Neural cell (in vitro differentiated cells): ENCODE measurements at regions not wholly inside any gene's neighbourhood (a gene's known extent, or its start where the extent isn't known, plus 50 kb on each side); places are given as distances from the start of the nearest gene placed in this dataset.

Experiments
- H2AFZ ChIP-seq: fragments of 200-600, 300-800 bp; sonication (generic), shearing (Covaris generic); 2 replicates; pipeline ENCODE4 v1.6.0; 2014; ENCODE audit warnings: low read depth, mild to moderate bottlenecking, antibody characterized with exemption, low read length, moderate library complexity
- H3F3A ChIP-seq: fragments of 200-600 bp; shearing (Covaris generic); 2 replicates; pipeline ENCODE4 v1.6.1; 2016; ENCODE audit warnings: mild to moderate bottlenecking, moderate library complexity, mixed read lengths, antibody characterized with exemption, low read length; ENCODE audit not compliant: insufficient read depth, poor library complexity, severe bottlenecking
- H3K27ac ChIP-seq: fragments of 200-600, 300-800 bp; sonication (generic), shearing (Covaris generic); 2 replicates; pipeline ENCODE4 v1.5.1; 2014; ENCODE audit warnings: mild to moderate bottlenecking, low read length, moderate library complexity
- H3K27me3 ChIP-seq: fragments of 300-800, 200-600 bp; sonication (generic), shearing (Covaris generic); 2 replicates; pipeline ENCODE4 v1.6.0; 2014; ENCODE audit warnings: mild to moderate bottlenecking, low read depth, low read length, moderate library complexity; ENCODE audit not compliant: insufficient read depth
- H3K36me3 ChIP-seq: fragments of 300-800, 200-600 bp; sonication (generic), shearing (Covaris generic); 2 replicates; pipeline ENCODE4 v1.5.1; 2014; ENCODE audit warnings: mild to moderate bottlenecking, antibody characterized with exemption, low read length, moderate library complexity; ENCODE audit not compliant: insufficient read depth
- H3K4me2 ChIP-seq: fragments of 300-800, 200-600 bp; sonication (generic), shearing (Covaris generic); 2 replicates; pipeline ENCODE4 v1.6.0; 2014; ENCODE audit warnings: mild to moderate bottlenecking, low read length
- H3K4me3 ChIP-seq: fragments of 300-800, 200-600 bp; sonication (generic), shearing (Covaris generic); 2 replicates; pipeline ENCODE4 v1.5.1; 2014; ENCODE audit warnings: mild to moderate bottlenecking, low read length, moderate library complexity
- H3K79me2 ChIP-seq: fragments of 200-600 bp; shearing (Covaris generic); replicated peaks from 2 replicates; pipeline ENCODE4 v1.6.0; 2014; ENCODE audit warnings: mild to moderate bottlenecking, low read length, moderate library complexity; ENCODE audit not compliant: insufficient read depth
- H3K9ac ChIP-seq: fragments of 300-800, 200-600 bp; sonication (generic), shearing (Covaris generic); 2 replicates; pipeline ENCODE4 v1.6.1; 2016; ENCODE audit warnings: mild to moderate bottlenecking, low read length, mixed read lengths
- H3K9me2 ChIP-seq: fragments of 200-600 bp; shearing (Covaris generic); 2 replicates; pipeline ENCODE4 v1.6.1; 2016; ENCODE audit warnings: mild to moderate bottlenecking, low read length, mixed read lengths; ENCODE audit not compliant: insufficient read depth
- H3K9me3 ChIP-seq: fragments of 200-600, 300-800 bp; sonication (generic), shearing (Covaris generic); 2 replicates; pipeline ENCODE4 v1.6.1; 2016; ENCODE audit warnings: mild to moderate bottlenecking, mixed run types, low read length, moderate library complexity, mixed read lengths
- H4K20me1 ChIP-seq: fragments of 200-600 bp; shearing (Covaris generic); 2 replicates; pipeline ENCODE4 v1.6.1; 2016; ENCODE audit warnings: mild to moderate bottlenecking, mixed run types; ENCODE audit not compliant: insufficient read depth
- CTCF ChIP-seq: fragments of 450-650 bp; IDR thresholded peaks from 2 replicates; pipeline ENCODE4 v1.5.1; 2014; ENCODE audit warnings: antibody characterized with exemption, mild to moderate bottlenecking, moderate library complexity; ENCODE audit not compliant: poor library complexity, severe bottlenecking
- EP300 ChIP-seq: fragments of 450-650 bp; conservative IDR thresholded peaks from 2 replicates; pipeline ENCODE4 v1.6.1; 2014; ENCODE audit warnings: antibody characterized with exemption, mild to moderate bottlenecking, moderate library complexity; ENCODE audit not compliant: poor library complexity, severe bottlenecking
- EZH2 ChIP-seq: fragments of 200-600, 300-800 bp; shearing (Covaris generic), sonication (generic); IDR thresholded peaks from 2 replicates; pipeline ENCODE4 v1.6.1; 2014; ENCODE audit warnings: antibody characterized with exemption, low read length, borderline replicate concordance, mild to moderate bottlenecking; ENCODE audit not compliant: insufficient read depth, poor library complexity, severe bottlenecking
- MXI1 ChIP-seq: fragments of 450-650 bp; conservative IDR thresholded peaks from 2 replicates; pipeline ENCODE4 v1.6.1; 2014; ENCODE audit warnings: antibody characterized with exemption, mild to moderate bottlenecking; ENCODE audit not compliant: poor library complexity, severe bottlenecking
- POLR2AphosphoS5 ChIP-seq: IDR thresholded peaks from 2 replicates; pipeline ENCODE4 v1.6.1; 2012
- RAD21 ChIP-seq: fragments of 450-650 bp; conservative IDR thresholded peaks from 2 replicates; pipeline ENCODE4 v1.6.1; 2014; ENCODE audit warnings: antibody characterized with exemption, mild to moderate bottlenecking, moderate library complexity
- SMC3 ChIP-seq: fragments of 450-650 bp; conservative IDR thresholded peaks from 2 replicates; pipeline ENCODE4 v1.6.1; 2014; ENCODE audit warnings: antibody characterized with exemption, mild to moderate bottlenecking, moderate library complexity; ENCODE audit not compliant: poor library complexity
- TAF1 ChIP-seq: IDR thresholded peaks from 2 replicates; pipeline ENCODE4 v1.6.1; 2012; ENCODE audit warnings: low read depth
- TF ChIP-seq, protein P1 (sequence below): IDR thresholded peaks from 2 replicates; pipeline ENCODE4 v1.6.1; 2012; ENCODE audit warnings: borderline replicate concordance

GRCh38 chr13:22288496-22288895 is 617.6 kb downstream of the FGF9 start:
- H3K9ac ChIP-seq, result no peak overlapping the region
- H2AFZ ChIP-seq, result no peak overlapping the region
- no peak overlapping the region for H3K4me3 ChIP-seq
- H3K27ac ChIP-seq, result no peak overlapping the region
- no peaks in the 10 kb centered on the region for H3F3A ChIP-seq
- no peaks in the 10 kb centered on the region for H4K20me1 ChIP-seq
- H3K4me2 ChIP-seq, result no peak overlapping the region
- no peaks in the 10 kb centered on the region for H3K79me2 ChIP-seq
- no peaks in the 10 kb centered on the region for H3K27me3 ChIP-seq
- H3K36me3 ChIP-seq, result no peaks in the 10 kb centered on the region
- H3K9me2 ChIP-seq, result no peaks in the 10 kb centered on the region
- TF ChIP-seq TAF1, result no peak
- TF ChIP-seq CTCF, result no peak
- no peak for TF ChIP-seq EP300
- TF ChIP-seq MXI1, result no peak
- TF ChIP-seq, protein P1, sequence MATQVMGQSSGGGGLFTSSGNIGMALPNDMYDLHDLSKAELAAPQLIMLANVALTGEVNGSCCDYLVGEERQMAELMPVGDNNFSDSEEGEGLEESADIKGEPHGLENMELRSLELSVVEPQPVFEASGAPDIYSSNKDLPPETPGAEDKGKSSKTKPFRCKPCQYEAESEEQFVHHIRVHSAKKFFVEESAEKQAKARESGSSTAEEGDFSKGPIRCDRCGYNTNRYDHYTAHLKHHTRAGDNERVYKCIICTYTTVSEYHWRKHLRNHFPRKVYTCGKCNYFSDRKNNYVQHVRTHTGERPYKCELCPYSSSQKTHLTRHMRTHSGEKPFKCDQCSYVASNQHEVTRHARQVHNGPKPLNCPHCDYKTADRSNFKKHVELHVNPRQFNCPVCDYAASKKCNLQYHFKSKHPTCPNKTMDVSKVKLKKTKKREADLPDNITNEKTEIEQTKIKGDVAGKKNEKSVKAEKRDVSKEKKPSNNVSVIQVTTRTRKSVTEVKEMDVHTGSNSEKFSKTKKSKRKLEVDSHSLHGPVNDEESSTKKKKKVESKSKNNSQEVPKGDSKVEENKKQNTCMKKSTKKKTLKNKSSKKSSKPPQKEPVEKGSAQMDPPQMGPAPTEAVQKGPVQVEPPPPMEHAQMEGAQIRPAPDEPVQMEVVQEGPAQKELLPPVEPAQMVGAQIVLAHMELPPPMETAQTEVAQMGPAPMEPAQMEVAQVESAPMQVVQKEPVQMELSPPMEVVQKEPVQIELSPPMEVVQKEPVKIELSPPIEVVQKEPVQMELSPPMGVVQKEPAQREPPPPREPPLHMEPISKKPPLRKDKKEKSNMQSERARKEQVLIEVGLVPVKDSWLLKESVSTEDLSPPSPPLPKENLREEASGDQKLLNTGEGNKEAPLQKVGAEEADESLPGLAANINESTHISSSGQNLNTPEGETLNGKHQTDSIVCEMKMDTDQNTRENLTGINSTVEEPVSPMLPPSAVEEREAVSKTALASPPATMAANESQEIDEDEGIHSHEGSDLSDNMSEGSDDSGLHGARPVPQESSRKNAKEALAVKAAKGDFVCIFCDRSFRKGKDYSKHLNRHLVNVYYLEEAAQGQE, result no peak
- TF ChIP-seq RAD21, result no peak
- TF ChIP-seq EZH2, result no peak
- no peak for TF ChIP-seq POLR2AphosphoS5
- TF ChIP-seq SMC3, result no peak
- H3K9me3 ChIP-seq, result no peaks in the 10 kb centered on the region

GRCh38 chr13:22289711-22290110 is 618.8 kb downstream of the FGF9 start:
- no peaks in the 10 kb centered on the region for H3K9me3 ChIP-seq
- H3K36me3 ChIP-seq, result no peaks in the 10 kb centered on the region
- H3K27me3 ChIP-seq, result no peaks in the 10 kb centered on the region
- no peaks in the 10 kb centered on the region for H3F3A ChIP-seq
- no peaks in the 10 kb centered on the region for H4K20me1 ChIP-seq
- no peaks in the 10 kb centered on the region for H3K79me2 ChIP-seq
- no peaks in the 10 kb centered on the region for H3K9me2 ChIP-seq
- no peak for TF ChIP-seq EZH2
- TF ChIP-seq, protein P1, result no peak
- no peak for TF ChIP-seq RAD21
- no peak for TF ChIP-seq SMC3
- TF ChIP-seq CTCF, result no peak
- no peak for TF ChIP-seq TAF1
- TF ChIP-seq POLR2AphosphoS5, result no peak
- no peak for TF ChIP-seq EP300
- TF ChIP-seq MXI1, result no peak
- no peak overlapping the region for H3K27ac ChIP-seq
- H3K9ac ChIP-seq, result no peak overlapping the region
- H2AFZ ChIP-seq, result no peak overlapping the region
- no peak overlapping the region for H3K4me2 ChIP-seq
- no peak overlapping the region for H3K4me3 ChIP-seq
